ENCODE measurements at regions not wholly inside any gene's neighbourhood (a gene's known extent, or its start where the extent isn't known, plus 50 kb on each side); places are given as distances from the start of the nearest gene placed in this dataset.
"Not testable (repeated sequence)": the region's sequence is repeated elsewhere in the genome, so short reads cannot be mapped to it uniquely, and the experiment has no call there.

DNA sequence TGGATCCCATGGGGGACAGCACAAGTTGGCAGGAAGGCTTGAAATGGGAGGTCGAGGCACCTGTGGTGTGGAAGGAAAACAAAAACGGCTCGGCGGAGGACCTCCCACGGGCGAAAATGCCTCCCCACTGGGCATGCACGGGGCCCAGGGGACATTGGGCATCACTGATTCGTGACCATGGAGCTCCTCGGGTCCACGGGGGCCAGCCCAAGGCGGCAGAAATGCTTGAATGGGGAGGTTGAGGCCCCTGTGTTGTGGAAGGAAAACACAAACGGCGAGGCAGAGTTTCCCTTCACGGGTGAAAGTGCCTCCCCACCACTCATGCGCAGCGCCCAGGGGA lies 376.0 kb downstream of the ALG10 start:
- DNase-seq = no peak

- DNase-seq = no peak
These were observed 376.7 kb downstream of the ALG10 start for GRCh38 chr12:34398706-34399630.

GRCh38 chr12:34399631-34400410 lies 377.5 kb downstream of the ALG10 start:
- DNase-seq = no peak

DNA sequence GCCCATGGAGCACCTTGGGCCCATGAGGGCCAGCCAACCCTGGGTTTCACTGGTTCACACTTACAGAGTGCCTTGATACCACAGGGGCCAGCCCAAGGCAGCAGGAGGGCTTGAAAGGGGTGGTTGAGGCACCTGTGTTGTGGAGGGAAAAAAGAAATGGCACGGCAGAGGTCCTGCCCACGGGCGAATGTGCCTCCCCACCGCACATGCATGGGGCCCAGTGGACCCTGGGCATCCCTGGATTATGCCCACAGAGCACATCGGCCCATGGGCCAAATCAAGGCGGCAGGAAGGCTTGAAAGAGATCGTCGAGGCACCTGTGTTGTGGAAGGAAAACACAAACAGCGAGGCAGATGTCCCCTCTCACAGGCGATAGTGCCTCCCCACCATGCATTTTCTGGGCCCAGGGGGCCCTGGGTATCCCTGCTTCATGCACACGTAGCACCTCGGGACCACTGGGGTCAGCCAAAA lies 378.1 kb downstream of the ALG10 start:
- DNase-seq = no peak

GRCh38 chr12:34400986-34401658 lies 378.8 kb downstream of the ALG10 start:
- no peak for DNase-seq

GRCh38 chr12:34401659-34402227 lies 379.4 kb downstream of the ALG10 start:
- DNase-seq = no peak

GRCh38 chr12:34402228-34402898 lies 380.1 kb downstream of the ALG10 start:
- no peak for DNase-seq

- DNase-seq = no peak
These were observed 380.8 kb downstream of the ALG10 start for GRCh38 chr12:34402899-34403705.

- no peak for DNase-seq
These were observed 381.5 kb downstream of the ALG10 start for GRCh38 chr12:34403706-34404376.

- DNase-seq = no peak
These were observed 382.3 kb downstream of the ALG10 start for GRCh38 chr12:34404377-34405285.

DNA sequence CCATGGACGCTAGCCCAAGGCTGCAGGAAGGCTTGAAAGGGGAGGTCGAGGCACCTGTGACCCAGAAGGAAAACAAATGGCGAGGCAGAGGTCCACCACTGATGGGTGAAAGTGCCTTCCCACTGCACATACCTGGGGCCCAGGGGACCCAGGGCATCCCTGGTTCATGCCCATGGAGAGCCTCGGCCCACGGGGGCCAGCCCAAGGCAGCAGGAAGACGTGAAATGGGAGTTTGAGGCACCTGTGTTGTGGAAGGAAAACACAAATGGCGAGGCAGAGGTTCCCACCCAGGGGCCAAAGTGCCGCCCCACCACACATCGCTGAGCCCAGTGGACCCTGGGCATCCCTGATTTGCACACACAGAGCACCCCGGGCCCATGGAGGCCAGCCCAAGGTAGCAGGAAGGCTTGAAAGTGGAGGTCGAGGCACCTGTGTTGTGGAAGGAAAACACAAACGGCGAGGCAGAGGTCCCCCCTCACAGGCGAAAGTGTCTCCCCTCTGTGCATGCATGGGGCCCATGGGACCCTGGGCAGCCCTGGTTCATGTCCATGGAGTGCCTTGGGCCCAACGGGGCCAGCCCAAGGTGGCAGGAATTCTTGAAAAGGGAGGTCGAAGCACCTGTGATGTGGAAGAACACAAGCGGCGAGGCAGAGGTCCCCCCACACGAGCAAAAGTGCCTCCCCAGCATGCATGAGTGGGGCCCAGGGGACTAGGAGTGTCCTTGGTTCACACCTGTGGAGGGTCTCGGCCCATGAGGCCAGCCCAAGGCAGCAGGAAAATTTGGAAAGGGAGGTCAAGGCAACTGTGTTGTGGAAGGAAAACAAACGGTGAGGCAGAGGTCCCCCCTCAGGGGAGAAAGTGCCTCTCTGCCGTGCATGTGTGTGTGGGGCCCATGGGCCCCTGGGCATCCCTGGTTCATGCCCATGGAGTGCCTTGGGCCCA lies 383.3 kb downstream of the ALG10 start:
- no peak for DNase-seq

- no peak for DNase-seq
These were observed 384.1 kb downstream of the ALG10 start for GRCh38 chr12:34406228-34406995.

GRCh38 chr12:34406996-34407300 lies 384.7 kb downstream of the ALG10 start:
- DNase-seq = no peak

- no peak for DNase-seq
These were observed 385.5 kb downstream of the ALG10 start for GRCh38 chr12:34407813-34408212.

- not testable (repeated sequence) for DNase-seq
These were observed 409.2 kb downstream of the ALG10 start for GRCh38 chr12:34431509-34431908.
